ENCODE measurements at regions not wholly inside any gene's neighbourhood (a gene's known extent, or its start where the extent isn't known, plus 50 kb on each side); places are given as distances from the start of the nearest gene placed in this dataset.

- TF ChIP-seq CTCF (IDR thresholded peaks at IDR 0.05) (no peak), POLR2A (IDR thresholded peaks at IDR 0.05) (no peak), EP300 (IDR thresholded peaks at IDR 0.05) (no peak)
Measured at GRCh38 chr18:39854291-39854690, 2100.7 kb upstream of the PIK3C3 start.

All from ovary (tissue), 3 donors.